Tibial nerve (tissue), 4 donors: ENCODE measurements at regions not wholly inside any gene's neighbourhood (a gene's known extent, or its start where the extent isn't known, plus 50 kb on each side); places are given as distances from the start of the nearest gene placed in this dataset.

Experiments used
- DNase-seq, 2 donors: peaks; one replicate each; pipeline ENCODE4 v3.0.0-alpha.2; 2019; ENCODE audit warnings: low spot score in 2 of 2
- H3K27ac ChIP-seq, 4 donors: fragments of 200-600 bp; sonication (generic) in 3 of 4; one replicate each; pipeline ENCODE4 v1.5.1; 2017 to 2019; ENCODE audit warnings: mild to moderate bottlenecking in 1 of 4
- H3K27me3 ChIP-seq, 2 donors: fragments of 200-600 bp; sonication (generic) in 1 of 2; one replicate each; pipeline versions ENCODE4 v1.5.1 to v1.6.0; 2017 to 2019
- H3K36me3 ChIP-seq, 3 donors: fragments of 200-600 bp; sonication (generic); one replicate each; pipeline ENCODE4 v1.5.1; 2018 to 2019
- H3K4me1 ChIP-seq, 4 donors: fragments of 200-600 bp; sonication (generic) in 3 of 4; one replicate each; pipeline ENCODE4 v1.5.1; 2017 to 2019
- H3K4me3 ChIP-seq, 4 donors: fragments of 200-600 bp; sonication (generic) in 3 of 4; one replicate each; pipeline ENCODE4 v1.5.1; 2017 to 2019; ENCODE audit warnings: mild to moderate bottlenecking in 1 of 4, moderate library complexity in 1 of 4
- H3K9me3 ChIP-seq, 4 donors: fragments of 200-600 bp; sonication (generic) in 3 of 4; one replicate each; pipeline ENCODE4 v1.5.1; 2017 to 2019
- CTCF ChIP-seq, 5 experiments: fragments of 200-600 bp in 3 of 5; fragments of 450-650 bp in 2 of 5; sonication (generic) in 3 of 5; IDR thresholded peaks; one replicate each; pipeline ENCODE4 v1.5.1; 2016 to 2019; ENCODE audit warnings: antibody characterized with exemption in 5 of 5, mild to moderate bottlenecking in 3 of 5, moderate library complexity in 2 of 5
- EP300 ChIP-seq, 2 donors: sonication (generic); formaldehyde crosslinking; IDR thresholded peaks; one replicate each; pipeline ENCODE4 v1.6.1; 2017; ENCODE audit warnings: antibody characterized with exemption in 2 of 2, mild to moderate bottlenecking in 1 of 2
- POLR2A ChIP-seq, 2 donors: fragments of 450-650 bp; IDR thresholded peaks; one replicate each; pipeline ENCODE4 v1.6.1; 2017; ENCODE audit warnings: antibody characterized with exemption in 2 of 2, mild to moderate bottlenecking in 2 of 2, moderate library complexity in 2 of 2
- WGBS, 2 donors: methylation state at CpG; one replicate each; pipeline ENCODE4 v1.1.5; 2018; 5-methylcytosine and 5-hydroxymethylcytosine counted together

- Histone ChIP-seq H3K36me3 (no peaks in the 10 kb centered on the region), H3K4me1 (peaks cover 0 to 19% (median 0%) of the 10 kb centered on the region in 4 donors), H3K27ac (peak overlapping the region in 1 of 4 donors; percentile 46), H3K4me3 (no peak overlapping the region), H3K27me3 (no peaks in the 10 kb centered on the region), H3K9me3 (no peaks in the 10 kb centered on the region)
- DNase-seq, result no peak
- no peak for TF ChIP-seq POLR2A (IDR thresholded peaks at IDR 0.05)
- no peak for TF ChIP-seq CTCF (IDR thresholded peaks at IDR 0.05)
- no peak for TF ChIP-seq EP300 (IDR thresholded peaks at IDR 0.05)
- 89 to 95% methylated on average over 1 of the region's 1 CpG for WGBS, 2 donors
Observed at GRCh38 chr3:101950985-101951733, 101.8 kb downstream of the NFKBIZ start.

GRCh38 chr3:101954361-101954760 lies 105.0 kb downstream of the NFKBIZ start:
- no peak overlapping the region for H3K27ac ChIP-seq
- H3K4me1 ChIP-seq, result peaks cover 0 to 19% (median 0%) of the 10 kb centered on the region in 4 donors
- no peaks in the 10 kb centered on the region for H3K27me3 ChIP-seq
- no peak for DNase-seq
- H3K4me3 ChIP-seq, result no peak overlapping the region
- H3K9me3 ChIP-seq, result no peaks in the 10 kb centered on the region
- no peaks in the 10 kb centered on the region for H3K36me3 ChIP-seq
- TF ChIP-seq CTCF (IDR thresholded peaks at IDR 0.05), result no peak
- no peak for TF ChIP-seq EP300 (IDR thresholded peaks at IDR 0.05)
- TF ChIP-seq POLR2A (IDR thresholded peaks at IDR 0.05), result no peak
- WGBS, 2 donors, result 42 to 65% methylated on average over 6 of the region's 6 CpGs

- WGBS, 2 donors, result 33 to 38% methylated on average over 3 of the region's 3 CpGs
- no peak overlapping the region for H3K4me3 ChIP-seq
- DNase-seq, result no peak
- H3K4me1 ChIP-seq, result peaks cover 0 to 19% (median 0%) of the 10 kb centered on the region in 4 donors
- TF ChIP-seq CTCF (IDR thresholded peaks at IDR 0.05) (no peak), POLR2A (IDR thresholded peaks at IDR 0.05) (no peak), EP300 (IDR thresholded peaks at IDR 0.05) (no peak)
- H3K27me3 ChIP-seq, result no peaks in the 10 kb centered on the region
- no peak overlapping the region for H3K27ac ChIP-seq
- no peaks in the 10 kb centered on the region for H3K36me3 ChIP-seq
- H3K9me3 ChIP-seq, result no peaks in the 10 kb centered on the region
Observed at GRCh38 chr3:101954936-101955335, 105.6 kb downstream of the NFKBIZ start.

- WGBS, 2 donors, result 80% methylated on average over 1 of the region's 1 CpG
- TF ChIP-seq POLR2A (IDR thresholded peaks at IDR 0.05), result no peak
- no peak for TF ChIP-seq CTCF (IDR thresholded peaks at IDR 0.05)
- no peak for TF ChIP-seq EP300 (IDR thresholded peaks at IDR 0.05)
- no peaks in the 10 kb centered on the region for H3K27me3 ChIP-seq
- no peak overlapping the region for H3K4me3 ChIP-seq
- H3K4me1 ChIP-seq, result no peaks in the 10 kb centered on the region
- no peak overlapping the region for H3K27ac ChIP-seq
- no peaks in the 10 kb centered on the region for H3K36me3 ChIP-seq
- no peak for DNase-seq
- H3K9me3 ChIP-seq, result peaks cover 0 to 6% (median 0%) of the 10 kb centered on the region in 4 donors
Observed at GRCh38 chr3:101962055-101962454, 112.7 kb downstream of the NFKBIZ start.

- Histone ChIP-seq H3K36me3 (no peaks in the 10 kb centered on the region), H3K4me3 (no peak overlapping the region), H3K27ac (no peak overlapping the region), H3K9me3 (peaks cover 0 to 6% (median 0%) of the 10 kb centered on the region in 4 donors), H3K27me3 (no peaks in the 10 kb centered on the region), H3K4me1 (no peaks in the 10 kb centered on the region)
- TF ChIP-seq EP300 (IDR thresholded peaks at IDR 0.05) (no peak), CTCF (IDR thresholded peaks at IDR 0.05) (no peak)
- no peak for DNase-seq
- WGBS, 2 donors, result 79 to 85% methylated on average over 3 of the region's 3 CpGs
Observed at GRCh38 chr3:101963902-101964362, 114.6 kb downstream of the NFKBIZ start.
